CD14-positive monocyte (primary cell): ENCODE measurements at regions not wholly inside any gene's neighbourhood (a gene's known extent, or its start where the extent isn't known, plus 50 kb on each side); places are given as distances from the start of the nearest gene placed in this dataset.
A peak's percentile ranks its signal among the peaks of the same experiment; 100 is the strongest.

ENCODE experiments used
- DNase-seq, 3 donors: peaks; one replicate each; pipeline ENCODE4 v3.0.0-alpha.2; 2011 to 2022
- H2AFZ ChIP-seq: 2 replicates; pipeline ENCODE4 v1.6.0; 2012; ENCODE audit warnings: mild to moderate bottlenecking, low read depth, low read length, inconsistent platforms; ENCODE audit not compliant: insufficient read depth, poor library complexity, severe bottlenecking
- H3K27ac ChIP-seq, 2 donors: 1 replicate in 1 of 2; 2 replicates in 1 of 2; pipeline ENCODE4 v1.5.1; 2012 to 2013; ENCODE audit warnings: low read length in 2 of 2, control low read depth in 1 of 2, inconsistent platforms in 1 of 2, low read depth in 1 of 2, mild to moderate bottlenecking in 1 of 2
- H3K27me3 ChIP-seq, 2 donors: one replicate each; pipeline versions ENCODE4 v1.6.0 to v1.6.1; 2011 to 2013; ENCODE audit warnings: low read length in 2 of 2; ENCODE audit not compliant: control insufficient read depth in 2 of 2, insufficient read depth in 2 of 2
- H3K36me3 ChIP-seq, 2 donors: replicated peaks in 1 of 2; 1 replicate in 1 of 2; 2 replicates in 1 of 2; pipeline versions ENCODE4 v1.5.1 to v1.6.1; 2012 to 2013; ENCODE audit warnings: low read length in 2 of 2, control low read depth in 1 of 2, inconsistent platforms in 1 of 2, mild to moderate bottlenecking in 1 of 2; ENCODE audit not compliant: insufficient read depth in 2 of 2, control insufficient read depth in 1 of 2
- H3K4me1 ChIP-seq, 2 donors: 1 replicate in 1 of 2; 2 replicates in 1 of 2; pipeline versions ENCODE4 v1.5.1 to v1.6.1; 2012 to 2013; ENCODE audit warnings: low read length in 2 of 2, control low read depth in 1 of 2, inconsistent platforms in 1 of 2, mild to moderate bottlenecking in 1 of 2, moderate library complexity in 1 of 2; ENCODE audit not compliant: insufficient read depth in 2 of 2, control insufficient read depth in 1 of 2
- H3K4me2 ChIP-seq: replicated peaks from 2 replicates; pipeline ENCODE3; 2012; ENCODE audit warnings: low read length, moderate library complexity, mild to moderate bottlenecking; ENCODE audit not compliant: poor library complexity, severe bottlenecking; ENCODE audit errors: extremely low read depth
- H3K4me3 ChIP-seq, 3 experiments: fragments of 200-600 bp in 1 of 3; sonication (generic) in 1 of 3; replicated peaks in 1 of 3; 1 replicate in 2 of 3; 2 replicates in 1 of 3; pipeline ENCODE4 v1.5.1; 2011 to 2013; ENCODE audit warnings: low read length in 3 of 3, mild to moderate bottlenecking in 3 of 3, control low read depth in 2 of 3, low read depth in 2 of 3, inconsistent platforms in 1 of 3, moderate library complexity in 1 of 3
- H3K79me2 ChIP-seq: 2 replicates; pipeline ENCODE4 v1.6.0; 2012; ENCODE audit warnings: mild to moderate bottlenecking, control low read depth, inconsistent platforms, low read length, moderate library complexity; ENCODE audit not compliant: insufficient read depth
- H3K9ac ChIP-seq: 2 replicates; pipeline ENCODE4 v1.6.0; 2017; ENCODE audit warnings: low read length, mild to moderate bottlenecking; ENCODE audit not compliant: insufficient read depth, poor library complexity, severe bottlenecking
- H3K9me3 ChIP-seq, 2 donors: replicated peaks in 1 of 2; 1 replicate in 1 of 2; 2 replicates in 1 of 2; pipeline versions ENCODE4 v1.5.1 to v1.6.1; 2012 to 2013; ENCODE audit warnings: low read length in 2 of 2, control low read depth in 1 of 2; ENCODE audit not compliant: control insufficient read depth in 1 of 2, insufficient read depth in 1 of 2
- H4K20me1 ChIP-seq: 2 replicates; pipeline ENCODE4 v1.6.0; 2012; ENCODE audit warnings: mild to moderate bottlenecking, low read length, control low read depth, moderate library complexity; ENCODE audit not compliant: insufficient read depth
- H3K27ac Mint-ChIP-seq, 7 donors: one replicate each; pipeline ENCODE4 v1.8.0; 2020; ENCODE audit warnings: mild to moderate bottlenecking in 7 of 7, mixed read lengths in 7 of 7, moderate library complexity in 6 of 7, inconsistent platforms in 2 of 7
- H3K27me3 Mint-ChIP-seq, 3 donors: one replicate each; pipeline ENCODE4 v1.8.0; 2021 to 2022; ENCODE audit warnings: low read depth in 3 of 3, mild to moderate bottlenecking in 3 of 3, mixed read lengths in 3 of 3, moderate library complexity in 3 of 3, inconsistent platforms in 1 of 3
- H3K36me3 Mint-ChIP-seq, 2 donors: one replicate each; pipeline ENCODE4 v1.8.0; 2020; ENCODE audit warnings: mixed read lengths in 2 of 2, inconsistent platforms in 1 of 2, mild to moderate bottlenecking in 1 of 2
- H3K4me1 Mint-ChIP-seq: one replicate; pipeline ENCODE4 v1.8.0; 2020; ENCODE audit warnings: mild to moderate bottlenecking, mixed read lengths
- H3K4me3 Mint-ChIP-seq, 2 donors: one replicate each; pipeline ENCODE4 v1.8.0; 2020; ENCODE audit warnings: mild to moderate bottlenecking in 2 of 2, mixed read lengths in 2 of 2, moderate library complexity in 1 of 2
- H3K9me3 Mint-ChIP-seq, 7 donors: one replicate each; pipeline ENCODE4 v1.8.0; 2020 to 2022; ENCODE audit warnings: mixed read lengths in 7 of 7, mild to moderate bottlenecking in 6 of 7, moderate library complexity in 6 of 7, inconsistent platforms in 2 of 7
- CTCF ChIP-seq: fragments of 200-600 bp; IDR thresholded peaks from one replicate; pipeline ENCODE4 v1.8.0; 2022; ENCODE audit warnings: antibody characterized with exemption, mild to moderate bottlenecking
- WGBS: methylation state at CpG from one replicate; pipeline ENCODE4 v1.1.5; 2013; ENCODE audit warnings: missing lambda C conversion rate; ENCODE audit not compliant: insufficient coverage; 5-methylcytosine and 5-hydroxymethylcytosine counted together
- intact Hi-C, 2 donors: fragments of 100-400 bp; cut with micrococcal nuclease; formaldehyde crosslinking; loops; one replicate each; pipeline versions ENCODE4 v1.15.0 to v1.15.1; 2023

- Mint-ChIP-seq H3K36me3 (no peaks in the 10 kb centered on the region), H3K27ac (peak overlapping the region; percentile 20 to 78 (median 76)), H3K27me3 (peaks cover 0 to 4% (median 0%) of the 10 kb centered on the region in 3 donors), H3K4me1 (peaks cover 28% of the 10 kb centered on the region), H3K9me3 (peaks cover 0 to 2% (median 0%) of the 10 kb centered on the region in 7 donors), H3K4me3 (peak overlapping the region in 1 of 2 donors; percentile 40)
- TF ChIP-seq CTCF: no peak
- H3K27ac ChIP-seq: peak overlapping the region in 1 of 2 donors; percentile 52
- H3K36me3 ChIP-seq: no peaks in the 10 kb centered on the region
- no peaks in the 10 kb centered on the region for H3K9me3 ChIP-seq
- H3K27me3 ChIP-seq: no peaks in the 10 kb centered on the region
- H3K4me1 ChIP-seq: peaks cover 14 to 24% of the 10 kb centered on the region in 2 donors
- no peaks in the 10 kb centered on the region for H3K79me2 ChIP-seq
- H4K20me1 ChIP-seq: no peaks in the 10 kb centered on the region
- H3K9ac ChIP-seq: no peak overlapping the region
- intact Hi-C loops: no loop called here
- peak overlapping the region; percentile 6 for H3K4me2 ChIP-seq
- peak; percentile 73 to 91 (median 84) for DNase-seq
- no peak overlapping the region for H2AFZ ChIP-seq
- WGBS: 18% methylated on average over 6 of the region's 9 CpGs
- H3K4me3 ChIP-seq: no peak overlapping the region
Measured at GRCh38 chr6:149129371-149130077, 188.0 kb upstream of the TAB2 start.

- H3K36me3 Mint-ChIP-seq: no peaks in the 10 kb centered on the region
- Histone ChIP-seq H3K9ac (no peak overlapping the region), H3K36me3 (no peaks in the 10 kb centered on the region), H3K79me2 (no peaks in the 10 kb centered on the region), H3K4me1 (peaks cover 14 to 24% of the 10 kb centered on the region in 2 donors), H3K9me3 (no peaks in the 10 kb centered on the region), H3K27ac (peak overlapping the region in 1 of 2 donors; percentile 52), H3K4me2 (no peak overlapping the region), H3K4me3 (no peak overlapping the region), H3K27me3 (no peaks in the 10 kb centered on the region), H4K20me1 (no peaks in the 10 kb centered on the region), H2AFZ (no peak overlapping the region)
- intact Hi-C loops: no loop called here
- WGBS: no CpG with 5 or more reads among the region's 1 CpG
- H3K9me3 Mint-ChIP-seq: peaks cover 0 to 2% (median 0%) of the 10 kb centered on the region in 7 donors
- peak overlapping the region in 5 of 7 donors; percentile 3 to 44 (median 6) for H3K27ac Mint-ChIP-seq
- no peak for TF ChIP-seq CTCF
- no peak overlapping the region for H3K4me3 Mint-ChIP-seq
- no peak for DNase-seq
- peaks cover 0 to 4% (median 0%) of the 10 kb centered on the region in 3 donors for H3K27me3 Mint-ChIP-seq
- peaks cover 28% of the 10 kb centered on the region for H3K4me1 Mint-ChIP-seq
Measured at GRCh38 chr6:149130090-149130489, 187.4 kb upstream of the TAB2 start.
